GM18498 (cell line): ENCODE measurements at regions not wholly inside any gene's neighbourhood (a gene's known extent, or its start where the extent isn't known, plus 50 kb on each side); places are given as distances from the start of the nearest gene placed in this dataset.

Experiments
- ATAC-seq: cut with Tn5 transposase; IDR thresholded peaks from one replicate; pipeline ENCODE4 v1.9.1; 2021; ENCODE audit warnings: mild to moderate bottlenecking, moderate library complexity; ENCODE audit not compliant: unreplicated experiment

GRCh38 chr11:92775003-92775676, 194.3 kb upstream of the MTNR1B start:
- ATAC-seq, result no peak

- ATAC-seq, result no peak
These were observed 192.8 kb upstream of the MTNR1B start for GRCh38 chr11:92776676-92777075.

GRCh38 chr11:92779746-92780145, 189.7 kb upstream of the MTNR1B start:
- ATAC-seq, result no peak

- ATAC-seq, result no peak
These were observed 188.3 kb upstream of the MTNR1B start for GRCh38 chr11:92781151-92781550.

GRCh38 chr11:92782806-92783205, 186.6 kb upstream of the MTNR1B start:
- no peak for ATAC-seq

- no peak for ATAC-seq
These were observed 185.1 kb upstream of the MTNR1B start for GRCh38 chr11:92784331-92784730.

- no peak for ATAC-seq
These were observed 181.8 kb upstream of the MTNR1B start for GRCh38 chr11:92787638-92788037.

GRCh38 chr11:92789761-92790160, 179.7 kb upstream of the MTNR1B start:
- no peak for ATAC-seq

- ATAC-seq, result no peak
These were observed 179.1 kb upstream of the MTNR1B start for GRCh38 chr11:92790366-92790765.

GRCh38 chr11:92790926-92791616, 178.4 kb upstream of the MTNR1B start:
- no peak for ATAC-seq

- ATAC-seq, result no peak
These were observed 177.6 kb upstream of the MTNR1B start for GRCh38 chr11:92791886-92792285.

- ATAC-seq, result no peak
These were observed 176.3 kb upstream of the MTNR1B start for GRCh38 chr11:92793189-92793588.

GRCh38 chr11:92794783-92795182, 174.7 kb upstream of the MTNR1B start:
- ATAC-seq, result no peak

- no peak for ATAC-seq
These were observed 172.7 kb upstream of the MTNR1B start for GRCh38 chr11:92796744-92797143.

- no peak for ATAC-seq
These were observed 171.6 kb upstream of the MTNR1B start for GRCh38 chr11:92797874-92798273.

GRCh38 chr11:92801685-92802084, 167.8 kb upstream of the MTNR1B start:
- no peak for ATAC-seq

GRCh38 chr11:92802644-92803043, 166.8 kb upstream of the MTNR1B start:
- ATAC-seq, result no peak

- ATAC-seq, result no peak
These were observed 166.1 kb upstream of the MTNR1B start for GRCh38 chr11:92803391-92803790.

GRCh38 chr11:92804388-92804966, 165.0 kb upstream of the MTNR1B start:
- no peak for ATAC-seq

- no peak for ATAC-seq
These were observed 161.4 kb upstream of the MTNR1B start for GRCh38 chr11:92808022-92808421.

GRCh38 chr11:92810423-92811064, 158.9 kb upstream of the MTNR1B start:
- no peak for ATAC-seq

GRCh38 chr11:92811341-92811740, 158.1 kb upstream of the MTNR1B start:
- ATAC-seq, result no peak
